ENCODE measurements at regions not wholly inside any gene's neighbourhood (a gene's known extent, or its start where the extent isn't known, plus 50 kb on each side); places are given as distances from the start of the nearest gene placed in this dataset.

GRCh38 chr5:38756068-38756467 lies 89.7 kb upstream of the OSMR start:
- H3T11ph ChIP-seq (ENCODE audit: low read length) = no peak overlapping the region
- no peak overlapping the region for H3K18ac ChIP-seq (ENCODE audit: insufficient read length, low read depth, low read length)
- H4K5ac ChIP-seq (ENCODE audit: insufficient read length, low read depth, low read length) = no peak overlapping the region
- no peaks in the 10 kb centered on the region for H3K79me2 ChIP-seq (ENCODE audit: insufficient read depth, low read length)
- H2AFZ ChIP-seq (ENCODE audit: low read length) = no peak overlapping the region
- no peak overlapping the region for H3K27ac ChIP-seq (ENCODE audit: insufficient read length, low read depth, low read length)
- no peaks in the 10 kb centered on the region for H3K4me1 ChIP-seq (ENCODE audit: insufficient read depth, low read length)
- H3K36me3 Mint-ChIP-seq (ENCODE audit: insufficient read depth in 1 of 3, low read depth in 3 of 3) = no peaks in the 10 kb centered on the region
- DNase-seq = no peak
- no peaks in the 10 kb centered on the region for H3K27me3 Mint-ChIP-seq (ENCODE audit: low read depth)
- H3K23me2 ChIP-seq (ENCODE audit: insufficient read length, low read depth, low read length, poor library complexity, severe bottlenecking) = no peaks in the 10 kb centered on the region
- no peak overlapping the region for H2BK20ac ChIP-seq (ENCODE audit: low read depth, low read length, poor library complexity, severe bottlenecking)
- H4K8ac ChIP-seq (replicated peaks; ENCODE audit: insufficient read length, low read depth, low read length) = no peak overlapping the region
- no peak overlapping the region for H3K14ac ChIP-seq (ENCODE audit: insufficient read depth, low read length)
- no peaks in the 10 kb centered on the region for H3K79me1 ChIP-seq (ENCODE audit: insufficient read depth, low read depth, low read length, poor library complexity, severe bottlenecking)
- no peak overlapping the region for H2BK5ac ChIP-seq (ENCODE audit: insufficient read length, low read length)
- no peak overlapping the region for H4K91ac ChIP-seq (ENCODE audit: insufficient read length, low read depth, low read length)
- no peak overlapping the region for H2BK120ac ChIP-seq (ENCODE audit: low read depth, low read length, poor library complexity, severe bottlenecking)
- no peak overlapping the region for H3K56ac ChIP-seq (ENCODE audit: insufficient read length, low read depth, low read length)
- H3K4ac ChIP-seq (ENCODE audit: low read depth, low read length) = no peak overlapping the region
- no peaks in the 10 kb centered on the region for H4K20me1 ChIP-seq (ENCODE audit: control insufficient read depth, insufficient read depth, insufficient read length)
- no peak overlapping the region for H3K4me2 ChIP-seq (ENCODE audit: insufficient read depth, insufficient read length, low read length)
- H3K23ac ChIP-seq (ENCODE audit: insufficient read length, low read depth, low read length) = no peak overlapping the region
- no peak overlapping the region for H2BK12ac ChIP-seq (ENCODE audit: insufficient read length, low read depth, low read length)
- H2BK15ac ChIP-seq (ENCODE audit: low read depth, low read length) = no peak overlapping the region
- WGBS (ENCODE audit: extremely low coverage, insufficient read length, low lambda C conversion rate) = no CpG with 5 or more reads among the region's 3 CpGs
- no peak overlapping the region for H3K4me3 Mint-ChIP-seq
- no peak overlapping the region for H3K9ac ChIP-seq (ENCODE audit: extremely low read depth, insufficient read length, low read length)
- H3K27ac Mint-ChIP-seq = no peak overlapping the region
- no peaks in the 10 kb centered on the region for H3K9me3 Mint-ChIP-seq
- no peaks in the 10 kb centered on the region for H3K27me3 ChIP-seq (ENCODE audit: insufficient read depth, low read length)
- H2AK5ac ChIP-seq (ENCODE audit: insufficient read length, low read length) = no peak overlapping the region
- H3K4me1 Mint-ChIP-seq = no peaks in the 10 kb centered on the region
- TF ChIP-seq, protein P1, sequence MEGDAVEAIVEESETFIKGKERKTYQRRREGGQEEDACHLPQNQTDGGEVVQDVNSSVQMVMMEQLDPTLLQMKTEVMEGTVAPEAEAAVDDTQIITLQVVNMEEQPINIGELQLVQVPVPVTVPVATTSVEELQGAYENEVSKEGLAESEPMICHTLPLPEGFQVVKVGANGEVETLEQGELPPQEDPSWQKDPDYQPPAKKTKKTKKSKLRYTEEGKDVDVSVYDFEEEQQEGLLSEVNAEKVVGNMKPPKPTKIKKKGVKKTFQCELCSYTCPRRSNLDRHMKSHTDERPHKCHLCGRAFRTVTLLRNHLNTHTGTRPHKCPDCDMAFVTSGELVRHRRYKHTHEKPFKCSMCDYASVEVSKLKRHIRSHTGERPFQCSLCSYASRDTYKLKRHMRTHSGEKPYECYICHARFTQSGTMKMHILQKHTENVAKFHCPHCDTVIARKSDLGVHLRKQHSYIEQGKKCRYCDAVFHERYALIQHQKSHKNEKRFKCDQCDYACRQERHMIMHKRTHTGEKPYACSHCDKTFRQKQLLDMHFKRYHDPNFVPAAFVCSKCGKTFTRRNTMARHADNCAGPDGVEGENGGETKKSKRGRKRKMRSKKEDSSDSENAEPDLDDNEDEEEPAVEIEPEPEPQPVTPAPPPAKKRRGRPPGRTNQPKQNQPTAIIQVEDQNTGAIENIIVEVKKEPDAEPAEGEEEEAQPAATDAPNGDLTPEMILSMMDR (conservative IDR thresholded peaks at IDR 0.05) = no peak
- no peaks in the 10 kb centered on the region for H3K9me3 ChIP-seq (ENCODE audit: control insufficient read depth, low read depth, low read length)

All from H9 (cell line).